ENCODE measurements at regions not wholly inside any gene's neighbourhood (a gene's known extent, or its start where the extent isn't known, plus 50 kb on each side); places are given as distances from the start of the nearest gene placed in this dataset.

- TF ChIP-seq CTCF (IDR thresholded peaks at IDR 0.05; ENCODE audit: borderline replicate concordance, extremely low read depth, insufficient read depth): no peak
- no peak overlapping the region for H3K4me3 ChIP-seq (ENCODE audit: low read length in 3 of 3)
- H3K27ac ChIP-seq (ENCODE audit: low read depth in 2 of 2, low read length in 2 of 2): no peak overlapping the region
- DNase-seq: no peak
- FAIRE-seq: no peak
- intact Hi-C loops (cut with DNase I): no loop called here
- no peaks in the 10 kb centered on the region for H3K4me1 ChIP-seq (ENCODE audit: control insufficient read depth in 2 of 3, insufficient read depth in 2 of 3, low read depth in 1 of 3, low read length in 3 of 3)
- H3K9ac ChIP-seq (ENCODE audit: low read length in 3 of 3): no peak overlapping the region
- H3K36me3 ChIP-seq (ENCODE audit: control insufficient read depth in 2 of 3, insufficient read depth in 3 of 3, low read length in 3 of 3): no peaks in the 10 kb centered on the region
- H3K9me3 ChIP-seq (ENCODE audit: control insufficient read depth in 2 of 3, insufficient read depth in 1 of 3, low read length in 3 of 3): no peaks in the 10 kb centered on the region
- H3K27me3 ChIP-seq (ENCODE audit: control insufficient read depth, insufficient read depth, low read length): no peaks in the 10 kb centered on the region
Measured at GRCh38 chr2:133856678-133857077, 288.4 kb upstream of the NCKAP5 start.

- no peak for TF ChIP-seq CTCF (IDR thresholded peaks at IDR 0.05; ENCODE audit: borderline replicate concordance, extremely low read depth, insufficient read depth)
- no peak overlapping the region for H3K27ac ChIP-seq (ENCODE audit: low read depth in 2 of 2, low read length in 2 of 2)
Measured at GRCh38 chr2:133859578-133859977, 291.3 kb upstream of the NCKAP5 start.

GRCh38 chr2:133862400-133862977 is 294.2 kb upstream of the NCKAP5 start:
- no peaks in the 10 kb centered on the region for H3K9me3 ChIP-seq (ENCODE audit: control insufficient read depth in 2 of 3, insufficient read depth in 1 of 3, low read length in 3 of 3)
- H3K4me1 ChIP-seq (ENCODE audit: control insufficient read depth in 2 of 3, insufficient read depth in 2 of 3, low read depth in 1 of 3, low read length in 3 of 3): no peaks in the 10 kb centered on the region
- no peak overlapping the region for H3K9ac ChIP-seq (ENCODE audit: low read length in 3 of 3)
- intact Hi-C loops (cut with DNase I): no loop called here
- H3K27ac ChIP-seq (ENCODE audit: low read depth in 2 of 2, low read length in 2 of 2): no peak overlapping the region
- DNase-seq: no peak
- H3K27me3 ChIP-seq (ENCODE audit: control insufficient read depth, insufficient read depth, low read length): no peaks in the 10 kb centered on the region
- no peak for FAIRE-seq
- H3K36me3 ChIP-seq (ENCODE audit: control insufficient read depth in 2 of 3, insufficient read depth in 3 of 3, low read length in 3 of 3): no peaks in the 10 kb centered on the region
- no peak overlapping the region for H3K4me3 ChIP-seq (ENCODE audit: low read length in 3 of 3)
- no peak for TF ChIP-seq CTCF (IDR thresholded peaks at IDR 0.05; ENCODE audit: borderline replicate concordance, extremely low read depth, insufficient read depth)

More at GRCh38 chr2:133859578-133859977, 291.3 kb upstream of the NCKAP5 start:
- Histone ChIP-seq H3K36me3 (ENCODE audit: control insufficient read depth in 2 of 3, insufficient read depth in 3 of 3, low read length in 3 of 3) (no peaks in the 10 kb centered on the region), H3K4me3 (ENCODE audit: low read length in 3 of 3) (no peak overlapping the region), H3K9ac (ENCODE audit: low read length in 3 of 3) (no peak overlapping the region), H3K4me1 (ENCODE audit: control insufficient read depth in 2 of 3, insufficient read depth in 2 of 3, low read depth in 1 of 3, low read length in 3 of 3) (no peaks in the 10 kb centered on the region), H3K27me3 (ENCODE audit: control insufficient read depth, insufficient read depth, low read length) (no peaks in the 10 kb centered on the region), H3K9me3 (ENCODE audit: control insufficient read depth in 2 of 3, insufficient read depth in 1 of 3, low read length in 3 of 3) (no peaks in the 10 kb centered on the region)
- no peak for FAIRE-seq
- intact Hi-C loops (cut with DNase I): no loop called here
- no peak for DNase-seq
